Osteoblast (primary cell): ENCODE measurements at regions not wholly inside any gene's neighbourhood (a gene's known extent, or its start where the extent isn't known, plus 50 kb on each side); places are given as distances from the start of the nearest gene placed in this dataset.

Experiments
- DNase-seq: peaks from one replicate; pipeline ENCODE4 v3.0.0; 2011; ENCODE audit warnings: low spot score, mixed read lengths; ENCODE audit not compliant: insufficient read length; ENCODE audit errors: missing footprints
- H2AFZ ChIP-seq: 2 replicates; pipeline ENCODE4 v1.6.0; 2011; ENCODE audit warnings: mild to moderate bottlenecking, low read length
- H3K27ac ChIP-seq: 2 replicates; pipeline ENCODE4 v1.5.1; 2011; ENCODE audit warnings: mild to moderate bottlenecking, low read depth, low read length, moderate library complexity
- H3K27me3 ChIP-seq: 2 replicates; pipeline ENCODE4 v1.6.0; 2012; ENCODE audit warnings: mild to moderate bottlenecking, control low read depth, inconsistent platforms, low read length, moderate library complexity; ENCODE audit not compliant: insufficient read depth
- H3K36me3 ChIP-seq: 2 replicates; pipeline ENCODE4 v1.5.1; 2011; ENCODE audit warnings: mild to moderate bottlenecking, low read length, control low read depth, moderate library complexity; ENCODE audit not compliant: insufficient read depth
- H3K4me1 ChIP-seq: 2 replicates; pipeline ENCODE4 v1.5.1; 2011; ENCODE audit warnings: mild to moderate bottlenecking, low read length, control low read depth, moderate library complexity; ENCODE audit not compliant: insufficient read depth
- H3K4me2 ChIP-seq: 2 replicates; pipeline ENCODE4 v1.6.0; 2011; ENCODE audit warnings: mild to moderate bottlenecking, low read length; ENCODE audit not compliant: insufficient read depth
- H3K4me3 ChIP-seq: fragments of 200-600 bp; sonication (generic); 3 replicates; pipeline ENCODE4 v1.5.1; 2012; ENCODE audit warnings: mild to moderate bottlenecking, low read length, inconsistent platforms; ENCODE audit not compliant: insufficient read depth
- H3K79me2 ChIP-seq: 2 replicates; pipeline ENCODE4 v1.6.0; 2012; ENCODE audit warnings: mild to moderate bottlenecking, low read length, control low read depth, inconsistent platforms; ENCODE audit not compliant: insufficient read depth
- H3K9me3 ChIP-seq: 2 replicates; pipeline ENCODE4 v1.5.1; 2011; ENCODE audit warnings: low read depth, low read length, control low read depth
- H4K20me1 ChIP-seq: 2 replicates; pipeline ENCODE4 v1.6.0; 2012; ENCODE audit warnings: mild to moderate bottlenecking, low read length, control low read depth; ENCODE audit not compliant: insufficient read depth
- CTCF ChIP-seq: IDR thresholded peaks from 2 replicates; pipeline ENCODE4 v1.5.1; 2011; ENCODE audit warnings: mild to moderate bottlenecking, low read depth, low read length, moderate library complexity; ENCODE audit errors: extremely low read depth

DNA sequence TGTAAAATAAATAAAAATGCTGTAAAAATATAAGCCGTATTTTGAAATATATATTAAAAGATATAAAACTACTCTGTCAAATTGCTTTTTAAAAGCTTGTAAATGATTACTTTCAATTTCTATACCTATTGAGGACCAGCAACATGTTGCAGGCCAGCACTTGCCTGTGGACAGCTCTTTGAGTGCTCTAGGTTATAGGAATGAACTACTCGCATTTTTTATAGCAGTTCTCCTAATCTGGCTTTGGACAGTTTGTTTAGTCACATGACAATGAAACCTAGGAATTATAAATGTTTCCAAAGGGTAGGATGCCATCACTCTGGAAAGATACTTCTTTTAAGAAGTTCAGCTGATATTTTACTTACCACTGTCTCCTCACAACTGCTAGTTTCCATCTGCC lies 117.7 kb upstream of the PTPRZ1 start:
- Histone ChIP-seq H2AFZ (no peak overlapping the region), H3K36me3 (no peaks in the 10 kb centered on the region)
- TF ChIP-seq CTCF, result no peak

DNA sequence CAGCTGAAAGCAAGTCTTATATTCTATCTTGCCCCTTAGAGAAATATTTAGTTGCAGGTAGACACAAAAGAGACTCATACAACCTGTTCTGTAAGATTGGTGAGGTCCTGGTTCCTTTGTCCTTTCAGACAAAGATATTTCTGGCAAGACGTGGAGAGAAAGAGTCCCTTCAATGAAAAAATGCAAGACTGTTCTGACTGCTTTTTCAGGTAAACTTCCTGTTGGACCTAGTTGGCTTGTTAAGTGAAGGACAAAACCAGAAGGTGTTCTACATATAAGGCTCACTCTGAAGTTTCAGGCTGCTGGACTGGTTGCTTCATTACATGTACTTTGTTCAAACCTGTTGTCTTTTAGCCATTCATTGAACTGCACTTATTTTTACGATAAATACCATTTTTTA lies 119.0 kb upstream of the PTPRZ1 start:
- H3K36me3 ChIP-seq, result no peaks in the 10 kb centered on the region
- no peak for TF ChIP-seq CTCF
- DNase-seq, result no peak

More for the DNA sequence above, 117.7 kb upstream of the PTPRZ1 start:
- DNase-seq, result no peak
- Histone ChIP-seq H3K9me3 (no peaks in the 10 kb centered on the region), H3K4me1 (no peaks in the 10 kb centered on the region), H3K27ac (no peak overlapping the region), H4K20me1 (no peaks in the 10 kb centered on the region), H3K4me3 (no peak overlapping the region), H3K79me2 (no peaks in the 10 kb centered on the region), H3K4me2 (no peak overlapping the region), H3K27me3 (peaks cover 2% of the 10 kb centered on the region)

DNA sequence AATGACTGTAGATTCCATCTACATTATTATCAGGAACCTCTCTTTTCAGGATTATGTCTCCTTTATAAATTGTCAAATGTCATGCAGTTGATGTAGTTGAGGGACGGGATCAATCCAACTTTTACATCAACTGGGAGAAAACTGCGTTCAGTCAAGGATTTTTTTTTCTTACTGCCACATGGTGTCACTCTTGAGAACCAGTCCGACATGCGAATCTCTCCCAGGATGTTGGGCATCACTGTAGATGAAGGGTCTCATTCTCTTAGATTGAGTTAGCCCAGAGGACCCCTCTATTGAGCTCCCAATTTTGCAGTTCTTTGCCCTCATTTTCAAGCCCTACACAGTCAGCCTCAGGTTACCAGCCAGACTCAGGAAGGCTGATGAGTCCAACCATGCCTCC lies 120.3 kb upstream of the PTPRZ1 start:
- Histone ChIP-seq H4K20me1 (no peaks in the 10 kb centered on the region), H3K36me3 (no peaks in the 10 kb centered on the region), H3K79me2 (no peaks in the 10 kb centered on the region), H3K27ac (no peak overlapping the region), H3K4me2 (no peak overlapping the region), H3K9me3 (no peaks in the 10 kb centered on the region), H3K27me3 (peaks cover 2% of the 10 kb centered on the region), H3K4me3 (no peak overlapping the region), H3K4me1 (no peaks in the 10 kb centered on the region), H2AFZ (no peak overlapping the region)
- DNase-seq, result peak; percentile 25
- peak; percentile 42 for TF ChIP-seq CTCF

More for the DNA sequence above, 119.0 kb upstream of the PTPRZ1 start:
- no peak overlapping the region for H3K27ac ChIP-seq
- no peaks in the 10 kb centered on the region for H3K9me3 ChIP-seq
- H2AFZ ChIP-seq, result no peak overlapping the region
- no peak overlapping the region for H3K4me3 ChIP-seq
- peaks cover 2% of the 10 kb centered on the region for H3K27me3 ChIP-seq
- H4K20me1 ChIP-seq, result no peaks in the 10 kb centered on the region
- no peaks in the 10 kb centered on the region for H3K4me1 ChIP-seq
- H3K4me2 ChIP-seq, result no peak overlapping the region
- H3K79me2 ChIP-seq, result no peaks in the 10 kb centered on the region

- no peak overlapping the region for H3K4me2 ChIP-seq
- DNase-seq, result no peak
- H2AFZ ChIP-seq, result no peak overlapping the region
- H3K4me1 ChIP-seq, result no peaks in the 10 kb centered on the region
- H3K4me3 ChIP-seq, result no peak overlapping the region
- H4K20me1 ChIP-seq, result no peaks in the 10 kb centered on the region
- H3K36me3 ChIP-seq, result no peaks in the 10 kb centered on the region
- H3K79me2 ChIP-seq, result no peaks in the 10 kb centered on the region
- H3K27ac ChIP-seq, result no peak overlapping the region
- H3K9me3 ChIP-seq, result no peaks in the 10 kb centered on the region
- peaks cover 2% of the 10 kb centered on the region for H3K27me3 ChIP-seq
- TF ChIP-seq CTCF, result no peak
These were observed 124.4 kb upstream of the PTPRZ1 start for GRCh38 chr7:121748546-121748945.
